NCI-H460 (cell line): ENCODE measurements at regions not wholly inside any gene's neighbourhood (a gene's known extent, or its start where the extent isn't known, plus 50 kb on each side); places are given as distances from the start of the nearest gene placed in this dataset.

ENCODE experiments used
- DNase-seq: peaks from one replicate; pipeline ENCODE4 v3.0.0-alpha.2; 2016; ENCODE audit warnings: low read depth; ENCODE audit errors: extremely low read depth

DNA sequence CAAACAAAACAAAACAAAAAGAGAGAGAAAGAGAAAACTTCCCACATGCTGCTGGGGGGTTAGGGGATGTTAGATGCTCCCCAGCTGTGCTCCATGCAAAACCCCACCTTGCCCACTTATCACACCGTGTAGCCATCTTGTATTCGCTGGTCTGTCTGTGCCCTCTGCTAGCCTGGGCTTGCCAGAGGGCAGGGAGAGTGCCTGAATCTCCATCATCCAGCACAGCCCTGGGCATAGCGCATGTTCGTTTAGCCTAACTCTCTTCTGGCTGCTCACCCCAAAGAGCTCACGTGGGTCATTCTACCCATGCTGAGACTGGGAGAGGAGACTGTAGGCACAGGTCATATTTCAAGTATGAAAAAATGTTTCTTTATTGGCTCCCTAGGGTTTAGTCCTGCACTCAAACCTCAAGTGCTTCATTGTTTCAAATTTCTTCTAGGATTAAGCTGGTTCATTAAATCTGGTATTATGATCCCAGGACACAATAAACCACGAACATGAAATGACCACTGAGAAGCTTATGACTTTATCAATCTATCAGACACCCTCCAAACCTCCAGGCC lies 100.5 kb downstream of the KCNF1 start:
- no peak for DNase-seq

- DNase-seq: no peak
These were observed 101.5 kb downstream of the KCNF1 start for GRCh38 chr2:11013196-11013595.

- no peak for DNase-seq
These were observed 102.3 kb downstream of the KCNF1 start for GRCh38 chr2:11014026-11014425.

- no peak for DNase-seq
These were observed 105.1 kb downstream of the KCNF1 start for GRCh38 chr2:11016735-11017388.

- DNase-seq: no peak
These were observed 106.2 kb downstream of the KCNF1 start for GRCh38 chr2:11017921-11018320.

DNA sequence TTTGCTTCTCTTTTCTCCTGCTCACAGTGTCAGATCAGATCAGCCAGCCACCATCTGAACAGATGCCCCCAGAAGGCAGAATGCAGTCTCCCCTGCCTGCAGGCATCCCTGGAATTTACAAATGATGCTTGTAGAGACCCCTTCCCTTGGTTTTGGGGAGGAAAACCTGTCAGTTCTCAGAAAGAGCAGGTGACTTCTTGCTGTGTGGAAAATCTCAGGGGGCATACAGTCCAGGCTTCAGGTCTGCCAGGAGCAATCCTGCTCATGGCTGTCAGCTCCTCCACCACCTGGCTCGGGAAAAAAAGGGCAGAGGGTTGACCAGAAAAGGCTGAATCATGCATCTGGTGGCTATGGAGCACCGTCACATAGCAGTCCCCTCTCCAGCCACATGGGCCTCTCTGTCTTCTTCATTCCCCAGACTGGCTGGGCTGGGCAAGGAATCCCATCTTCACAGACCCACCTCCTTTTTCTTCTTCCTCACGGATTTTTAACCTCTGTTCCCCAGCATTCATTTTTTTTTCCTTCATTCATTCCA lies 107.0 kb downstream of the KCNF1 start:
- no peak for DNase-seq

- no peak for DNase-seq
These were observed 107.9 kb downstream of the KCNF1 start for GRCh38 chr2:11019614-11020013.

DNA sequence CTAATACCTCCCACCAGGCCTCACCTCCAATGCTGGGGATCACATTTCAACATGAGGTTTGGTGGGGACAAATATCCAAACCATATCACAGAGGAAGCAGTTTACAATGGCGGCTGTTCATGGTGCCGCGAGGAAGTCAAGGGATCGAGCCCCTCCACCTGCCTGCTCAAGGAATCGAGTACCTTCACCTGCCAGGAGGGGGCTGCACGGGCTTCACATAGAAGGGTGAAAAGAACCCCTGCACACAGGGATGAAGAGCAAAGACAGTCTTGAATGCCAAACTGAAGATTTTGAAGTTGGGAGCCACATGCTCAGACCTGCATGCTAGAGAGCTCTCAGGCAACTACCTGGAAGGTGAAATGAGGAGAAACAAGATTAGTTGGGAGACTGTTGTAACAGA lies 110.3 kb downstream of the KCNF1 start:
- no peak for DNase-seq

DNA sequence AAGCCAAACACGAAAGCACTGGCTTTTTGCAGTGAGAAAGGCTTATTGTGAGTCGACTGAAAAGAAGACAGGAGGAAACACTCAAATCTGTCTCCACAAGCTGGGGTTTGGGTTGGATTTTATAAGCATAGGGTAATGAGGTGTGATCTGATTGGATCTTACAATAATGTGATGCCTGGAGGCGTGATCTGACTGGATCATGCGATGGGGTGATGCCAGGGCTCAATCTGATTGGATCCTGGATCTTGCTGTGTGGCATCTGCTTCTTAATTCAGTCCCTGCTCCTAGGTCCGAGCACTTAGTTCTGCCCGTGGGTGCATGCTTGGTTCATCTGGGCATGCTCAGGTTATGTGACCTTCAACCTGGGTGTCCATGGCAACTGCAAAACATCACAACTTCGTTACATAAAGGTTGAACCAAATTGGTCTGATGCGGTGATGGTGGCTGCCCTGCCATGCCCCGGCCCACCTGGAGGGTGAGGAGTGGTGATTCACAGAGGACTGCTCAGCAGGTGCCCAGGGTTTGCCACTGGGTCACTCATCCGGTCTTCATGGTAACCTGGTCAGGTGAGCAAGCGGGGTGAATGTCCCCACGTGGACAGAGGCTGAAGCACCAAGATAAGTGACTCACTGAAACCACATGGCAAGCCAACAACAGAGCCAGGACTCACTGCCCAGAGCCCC lies 111.0 kb downstream of the KCNF1 start:
- DNase-seq: no peak

- no peak for DNase-seq
These were observed 111.9 kb downstream of the KCNF1 start for GRCh38 chr2:11023326-11024258.

- no peak for DNase-seq
These were observed 112.5 kb downstream of the KCNF1 start for GRCh38 chr2:11024259-11024645.

- no peak for DNase-seq
These were observed 113.0 kb downstream of the KCNF1 start for GRCh38 chr2:11024687-11025086.

DNA sequence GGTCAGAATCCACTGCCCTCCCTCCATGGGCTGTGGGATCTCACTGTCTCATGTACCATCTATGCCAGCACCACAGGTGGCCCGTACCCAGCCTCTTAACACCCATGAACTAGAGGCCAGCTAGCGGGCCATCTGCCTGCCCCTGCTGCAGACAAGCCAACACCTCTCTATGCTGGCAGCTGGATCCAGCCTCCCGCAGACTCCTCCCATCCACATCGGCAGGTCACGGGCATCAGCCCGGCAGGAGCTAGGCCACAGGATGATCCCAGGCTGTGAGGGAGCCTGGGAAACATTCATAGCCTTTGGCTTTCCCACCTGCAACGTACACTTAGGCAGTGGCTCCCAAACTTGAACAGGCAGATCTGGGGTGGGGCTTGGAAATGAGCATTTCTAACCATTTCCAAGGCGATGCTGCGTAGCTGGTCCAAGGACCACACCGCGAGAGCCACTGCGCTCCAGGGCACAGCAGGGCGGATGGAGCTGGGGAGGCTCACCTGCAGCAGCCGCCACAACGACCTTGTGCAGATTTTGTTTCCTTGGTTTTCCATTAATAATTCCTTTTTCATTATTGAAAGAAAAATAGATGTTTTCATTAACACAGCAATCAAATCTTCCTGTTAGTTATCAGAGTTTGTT lies 114.7 kb downstream of the KCNF1 start:
- DNase-seq: no peak

GRCh38 chr2:11027195-11027594 lies 115.5 kb downstream of the KCNF1 start:
- no peak for DNase-seq

DNA sequence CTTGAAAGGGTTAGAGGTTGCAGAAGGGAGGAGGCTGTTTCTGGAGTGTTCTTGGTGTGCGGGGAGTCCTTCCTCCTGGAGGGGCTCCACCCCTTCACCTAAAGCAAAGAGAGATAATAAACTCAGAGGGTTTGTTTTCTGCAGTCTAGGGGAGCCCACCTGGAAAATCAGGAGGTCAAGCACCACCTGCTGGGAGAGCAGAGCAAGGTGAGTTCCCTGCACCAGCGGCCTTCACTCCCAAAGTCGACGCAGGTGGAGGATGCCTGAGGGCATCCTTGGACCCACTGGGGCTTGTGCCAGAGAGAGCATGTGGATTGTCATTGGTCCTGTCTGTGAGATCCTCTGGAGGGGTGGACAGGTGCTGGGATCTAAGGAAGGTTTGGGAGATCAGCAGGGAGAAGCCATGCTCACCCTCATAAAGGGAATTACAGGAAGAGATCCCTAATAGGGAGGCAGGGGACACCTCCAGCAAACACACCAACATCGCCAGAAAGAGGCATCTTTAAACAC lies 116.7 kb downstream of the KCNF1 start:
- DNase-seq: no peak

DNA sequence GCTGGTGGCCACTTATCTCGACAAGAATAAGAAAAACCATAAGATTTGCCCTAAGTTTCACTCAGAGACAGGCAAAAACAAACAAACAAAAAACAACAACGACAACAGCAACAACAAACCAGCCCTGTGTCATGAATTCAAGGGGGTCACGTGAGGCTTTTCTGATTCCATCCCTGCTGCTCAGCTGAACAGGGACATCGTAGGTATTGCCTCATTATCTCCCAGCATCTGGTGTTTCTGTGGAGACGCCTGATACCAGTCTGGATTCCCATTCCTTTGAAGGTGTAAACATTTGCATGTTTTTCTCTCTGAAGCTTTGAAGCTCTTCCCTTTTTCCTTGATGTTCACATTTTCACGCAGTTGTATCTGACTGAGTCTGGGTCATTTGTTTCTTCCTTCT lies 117.4 kb downstream of the KCNF1 start:
- DNase-seq: no peak

- no peak for DNase-seq
These were observed 118.3 kb downstream of the KCNF1 start for GRCh38 chr2:11030036-11030435.

DNA sequence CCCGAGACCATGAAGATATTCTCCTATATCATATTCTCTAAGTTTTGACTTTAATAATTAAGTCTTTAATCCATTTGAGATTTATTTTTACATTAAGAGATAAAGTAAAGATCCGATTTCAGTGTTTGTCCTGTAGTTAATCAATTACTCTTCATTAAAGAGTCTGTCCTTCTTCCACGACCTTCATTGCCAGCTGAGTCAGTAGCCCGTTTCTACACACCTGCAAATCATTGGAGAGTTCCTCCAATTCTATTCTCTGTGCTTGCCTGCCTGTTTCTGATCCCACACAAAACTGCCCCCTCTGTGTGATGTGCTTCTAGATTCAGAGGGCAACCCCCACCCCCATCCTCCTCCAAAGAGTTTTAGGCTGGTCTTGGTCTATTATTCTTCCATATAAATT lies 119.2 kb downstream of the KCNF1 start:
- DNase-seq: no peak

DNA sequence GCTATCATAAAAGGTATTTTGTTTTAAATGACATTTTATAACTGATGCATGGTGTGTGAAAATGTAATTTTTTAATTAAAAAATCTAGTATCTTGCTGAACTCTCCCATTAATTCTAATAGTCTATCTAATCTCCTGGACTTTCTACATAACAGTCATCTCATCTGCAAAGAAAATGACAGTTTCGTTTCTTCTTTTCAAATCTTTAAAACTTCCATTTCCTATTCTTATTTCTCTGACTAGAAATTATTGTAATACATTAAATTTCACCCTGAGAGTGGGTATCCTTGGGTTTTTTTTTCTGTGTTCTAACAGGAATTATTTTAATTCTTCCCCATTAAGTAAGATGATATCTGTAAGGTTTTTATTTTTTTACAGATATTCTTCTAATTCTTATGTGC lies 120.1 kb downstream of the KCNF1 start:
- DNase-seq: no peak

GRCh38 chr2:11032396-11032795 lies 120.7 kb downstream of the KCNF1 start:
- DNase-seq: no peak
